SK-N-SH treated with all-trans-retinoic acid at 6 μM for 48 hours (cell line): ENCODE measurements at regions not wholly inside any gene's neighbourhood (a gene's known extent, or its start where the extent isn't known, plus 50 kb on each side); places are given as distances from the start of the nearest gene placed in this dataset.

ENCODE experiments used
- ATAC-seq: fragments of 200-7000 bp; cut with Tn5 transposase; 3 replicates; pipeline ENCODE4 v1.9.1; 2020; ENCODE audit warnings: mild to moderate bottlenecking, moderate library complexity
- ARNTL ChIP-seq: fragments of 450-650 bp; formaldehyde crosslinking; IDR thresholded peaks from 2 replicates; pipeline ENCODE4 v1.5.0; 2020; ENCODE audit warnings: low read depth, mild to moderate bottlenecking, moderate library complexity, borderline replicate concordance
- BACH2 ChIP-seq: fragments of 250-450 bp; sonication (Bioruptor Pico); IDR thresholded peaks from 2 replicates; pipeline ENCODE4 v1.9.0; 2021; ENCODE audit warnings: mild to moderate bottlenecking, borderline replicate concordance
- CSDC2 ChIP-seq: fragments of 250-450 bp; sonication (Bioruptor Pico); IDR thresholded peaks from 2 replicates; pipeline ENCODE4 v1.5.0; 2020; ENCODE audit warnings: mild to moderate bottlenecking, moderate library complexity
- ESRRG ChIP-seq: fragments of 250-450 bp; sonication (Bioruptor Pico); IDR thresholded peaks from 2 replicates; pipeline ENCODE4 v1.6.1; 2021; ENCODE audit warnings: mild to moderate bottlenecking
- GLIS3 ChIP-seq: fragments of 250-450 bp; sonication (Bioruptor Pico); IDR thresholded peaks from 2 replicates; pipeline ENCODE4 v1.5.0; 2020; ENCODE audit warnings: mild to moderate bottlenecking, moderate library complexity
- ISL1 ChIP-seq: fragments of 250-450 bp; sonication (Bioruptor Pico); IDR thresholded peaks from 2 replicates; pipeline ENCODE4 v2.1.2; 2022; ENCODE audit warnings: mild to moderate bottlenecking, moderate library complexity
- OSR1 ChIP-seq: fragments of 250-450 bp; sonication (Bioruptor Pico); IDR thresholded peaks from 2 replicates; pipeline ENCODE4 v1.8.0; 2022; ENCODE audit warnings: moderate library complexity, mild to moderate bottlenecking, inconsistent platforms
- PPARA ChIP-seq: fragments of 250-450 bp; sonication (Bioruptor Pico); IDR thresholded peaks from 2 replicates; pipeline ENCODE4 v1.5.0; 2020; ENCODE audit warnings: mild to moderate bottlenecking, borderline replicate concordance
- RARB ChIP-seq: fragments of 250-450 bp; sonication (Bioruptor Pico); IDR thresholded peaks from 2 replicates; pipeline ENCODE4 v1.8.0; 2021; ENCODE audit warnings: mild to moderate bottlenecking, moderate library complexity
- SNAI2 ChIP-seq: fragments of 250-450 bp; sonication (Bioruptor Pico); IDR thresholded peaks from 2 replicates; pipeline ENCODE4 v1.5.0; 2020; ENCODE audit warnings: mild to moderate bottlenecking, moderate library complexity
- TCF4 ChIP-seq: fragments of 250-450 bp; sonication (Bioruptor Pico); IDR thresholded peaks from 2 replicates; pipeline ENCODE4 v1.8.0; 2021; ENCODE audit warnings: mild to moderate bottlenecking, moderate library complexity, borderline replicate concordance
- TOX ChIP-seq: fragments of 250-450 bp; sonication (Bioruptor Pico); IDR thresholded peaks from 2 replicates; pipeline ENCODE4 v1.8.0; 2021; ENCODE audit warnings: mild to moderate bottlenecking, moderate library complexity, borderline replicate concordance
- ZC3H10 ChIP-seq: fragments of 250-450 bp; sonication (Bioruptor Pico); IDR thresholded peaks from 2 replicates; pipeline ENCODE4 v1.5.1; 2021; ENCODE audit warnings: mild to moderate bottlenecking, moderate library complexity
- ZFP3 ChIP-seq: fragments of 250-450 bp; sonication (Bioruptor Pico); IDR thresholded peaks from 2 replicates; pipeline ENCODE4 v1.5.0; 2020; ENCODE audit warnings: mild to moderate bottlenecking, moderate library complexity
- ZFP30 ChIP-seq: fragments of 450-650 bp; formaldehyde crosslinking; IDR thresholded peaks from 2 replicates; pipeline ENCODE4 v1.5.0; 2022; ENCODE audit warnings: mild to moderate bottlenecking, moderate library complexity
- ZNF565 ChIP-seq: fragments of 450-650 bp; formaldehyde crosslinking; conservative IDR thresholded peaks from 2 replicates; pipeline ENCODE4 v1.5.0; 2020; ENCODE audit warnings: low read depth, mild to moderate bottlenecking, moderate library complexity
- ZNF70 ChIP-seq: fragments of 450-650 bp; formaldehyde crosslinking; IDR thresholded peaks from 2 replicates; pipeline ENCODE4 v1.5.0; 2020; ENCODE audit warnings: mild to moderate bottlenecking, moderate library complexity
- ZNF8 ChIP-seq: fragments of 450-650 bp; formaldehyde crosslinking; IDR thresholded peaks from 2 replicates; pipeline ENCODE4 v1.5.0; 2020; ENCODE audit warnings: mild to moderate bottlenecking, moderate library complexity
- TF ChIP-seq, protein P1 (sequence below): fragments of 250-450 bp; sonication (Bioruptor Pico); IDR thresholded peaks from 2 replicates; pipeline ENCODE4 v1.8.0; 2020; ENCODE audit warnings: mild to moderate bottlenecking, moderate library complexity, borderline replicate concordance
- TF ChIP-seq, protein P2 (sequence below): fragments of 250-450 bp; sonication (Bioruptor Pico); IDR thresholded peaks from 2 replicates; pipeline ENCODE4 v1.8.0; 2021; ENCODE audit warnings: low read depth, mild to moderate bottlenecking, moderate library complexity, borderline replicate concordance
- TF ChIP-seq, protein P3 (sequence below): fragments of 250-450 bp; sonication (Bioruptor Pico); IDR thresholded peaks from 2 replicates; pipeline ENCODE4 v1.5.1; 2021; ENCODE audit warnings: mild to moderate bottlenecking, moderate library complexity
- TF ChIP-seq, protein P4 (sequence below): fragments of 250-450 bp; sonication (Bioruptor Pico); IDR thresholded peaks from 2 replicates; pipeline ENCODE4 v1.5.0; 2020; ENCODE audit warnings: mild to moderate bottlenecking, moderate library complexity

DNA sequence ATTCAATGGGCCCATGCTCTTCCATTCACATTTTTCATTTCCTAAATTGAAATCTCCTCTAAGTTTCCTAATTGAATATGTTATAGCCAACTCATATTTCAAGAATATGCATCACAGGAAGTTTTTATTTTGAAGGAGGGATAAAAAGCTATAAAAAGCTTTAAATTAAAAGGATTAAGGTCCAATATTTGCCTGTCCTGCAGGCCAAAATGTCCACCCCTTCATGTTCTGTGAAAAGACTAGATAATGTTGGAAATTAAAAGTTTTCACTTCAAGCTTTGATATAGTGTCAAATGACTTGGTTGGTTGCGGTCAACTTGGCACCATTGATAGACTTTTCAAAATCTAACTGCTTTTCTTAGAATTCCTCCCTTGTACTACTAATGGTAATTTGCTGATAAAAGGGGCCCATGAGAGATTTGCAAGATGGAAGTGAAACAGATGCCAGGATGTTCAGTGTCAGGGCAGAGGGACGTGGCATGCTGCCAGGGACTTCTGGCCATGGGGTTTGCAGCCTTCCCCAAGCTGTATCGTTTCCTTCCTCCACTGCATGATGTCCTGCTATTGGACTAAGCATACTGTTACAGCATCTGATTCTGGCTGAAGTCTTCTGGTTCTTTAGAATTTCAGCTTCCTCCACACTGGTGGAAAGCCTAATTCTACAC is 547.3 kb upstream of the MIR17HG start:
- peak; percentile 79 for ATAC-seq
- TF ChIP-seq BACH2 (CRISPR knock-in tag), result no peak
- no peak for TF ChIP-seq TOX (CRISPR knock-in tag)
- TF ChIP-seq SNAI2 (CRISPR knock-in tag), result 0 out of 2 replicates have a peak, but pooled peaks have one; percentile 49
- no peak for TF ChIP-seq CSDC2 (CRISPR knock-in tag)
- TF ChIP-seq, protein P1, sequence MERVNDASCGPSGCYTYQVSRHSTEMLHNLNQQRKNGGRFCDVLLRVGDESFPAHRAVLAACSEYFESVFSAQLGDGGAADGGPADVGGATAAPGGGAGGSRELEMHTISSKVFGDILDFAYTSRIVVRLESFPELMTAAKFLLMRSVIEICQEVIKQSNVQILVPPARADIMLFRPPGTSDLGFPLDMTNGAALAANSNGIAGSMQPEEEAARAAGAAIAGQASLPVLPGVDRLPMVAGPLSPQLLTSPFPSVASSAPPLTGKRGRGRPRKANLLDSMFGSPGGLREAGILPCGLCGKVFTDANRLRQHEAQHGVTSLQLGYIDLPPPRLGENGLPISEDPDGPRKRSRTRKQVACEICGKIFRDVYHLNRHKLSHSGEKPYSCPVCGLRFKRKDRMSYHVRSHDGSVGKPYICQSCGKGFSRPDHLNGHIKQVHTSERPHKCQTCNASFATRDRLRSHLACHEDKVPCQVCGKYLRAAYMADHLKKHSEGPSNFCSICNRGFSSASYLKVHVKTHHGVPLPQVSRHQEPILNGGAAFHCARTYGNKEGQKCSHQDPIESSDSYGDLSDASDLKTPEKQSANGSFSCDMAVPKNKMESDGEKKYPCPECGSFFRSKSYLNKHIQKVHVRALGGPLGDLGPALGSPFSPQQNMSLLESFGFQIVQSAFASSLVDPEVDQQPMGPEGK (CRISPR knock-in tag), result no peak
- TF ChIP-seq OSR1 (CRISPR knock-in tag), result no peak
- TF ChIP-seq, protein P2, sequence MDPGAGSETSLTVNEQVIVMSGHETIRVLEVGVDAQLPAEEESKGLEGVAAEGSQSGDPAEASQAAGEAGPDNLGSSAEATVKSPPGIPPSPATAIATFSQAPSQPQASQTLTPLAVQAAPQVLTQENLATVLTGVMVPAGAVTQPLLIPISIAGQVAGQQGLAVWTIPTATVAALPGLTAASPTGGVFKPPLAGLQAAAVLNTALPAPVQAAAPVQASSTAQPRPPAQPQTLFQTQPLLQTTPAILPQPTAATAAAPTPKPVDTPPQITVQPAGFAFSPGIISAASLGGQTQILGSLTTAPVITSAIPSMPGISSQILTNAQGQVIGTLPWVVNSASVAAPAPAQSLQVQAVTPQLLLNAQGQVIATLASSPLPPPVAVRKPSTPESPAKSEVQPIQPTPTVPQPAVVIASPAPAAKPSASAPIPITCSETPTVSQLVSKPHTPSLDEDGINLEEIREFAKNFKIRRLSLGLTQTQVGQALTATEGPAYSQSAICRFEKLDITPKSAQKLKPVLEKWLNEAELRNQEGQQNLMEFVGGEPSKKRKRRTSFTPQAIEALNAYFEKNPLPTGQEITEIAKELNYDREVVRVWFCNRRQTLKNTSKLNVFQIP, result no peak
- no peak for TF ChIP-seq ZNF565
- TF ChIP-seq PPARA (CRISPR knock-in tag), result no peak
- TF ChIP-seq ISL1 (CRISPR knock-in tag), result peak; percentile 89
- peak; percentile 90; the same call in 1 of the 2 replicates for TF ChIP-seq TCF4 (CRISPR knock-in tag)
- no peak for TF ChIP-seq ZFP3 (CRISPR knock-in tag)
- no peak for TF ChIP-seq ESRRG
- TF ChIP-seq ARNTL (CRISPR knock-in tag), result no peak
- TF ChIP-seq GLIS3 (CRISPR knock-in tag), result peak; percentile 77
- TF ChIP-seq, protein P3, sequence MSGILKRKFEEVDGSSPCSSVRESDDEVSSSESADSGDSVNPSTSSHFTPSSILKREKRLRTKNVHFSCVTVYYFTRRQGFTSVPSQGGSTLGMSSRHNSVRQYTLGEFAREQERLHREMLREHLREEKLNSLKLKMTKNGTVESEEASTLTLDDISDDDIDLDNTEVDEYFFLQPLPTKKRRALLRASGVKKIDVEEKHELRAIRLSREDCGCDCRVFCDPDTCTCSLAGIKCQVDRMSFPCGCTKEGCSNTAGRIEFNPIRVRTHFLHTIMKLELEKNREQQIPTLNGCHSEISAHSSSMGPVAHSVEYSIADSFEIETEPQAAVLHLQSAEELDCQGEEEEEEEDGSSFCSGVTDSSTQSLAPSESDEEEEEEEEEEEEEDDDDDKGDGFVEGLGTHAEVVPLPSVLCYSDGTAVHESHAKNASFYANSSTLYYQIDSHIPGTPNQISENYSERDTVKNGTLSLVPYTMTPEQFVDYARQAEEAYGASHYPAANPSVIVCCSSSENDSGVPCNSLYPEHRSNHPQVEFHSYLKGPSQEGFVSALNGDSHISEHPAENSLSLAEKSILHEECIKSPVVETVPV (CRISPR knock-in tag), result no peak
- TF ChIP-seq RARB (CRISPR knock-in tag), result no peak
- TF ChIP-seq ZC3H10 (CRISPR knock-in tag), result no peak
- TF ChIP-seq, protein P4, sequence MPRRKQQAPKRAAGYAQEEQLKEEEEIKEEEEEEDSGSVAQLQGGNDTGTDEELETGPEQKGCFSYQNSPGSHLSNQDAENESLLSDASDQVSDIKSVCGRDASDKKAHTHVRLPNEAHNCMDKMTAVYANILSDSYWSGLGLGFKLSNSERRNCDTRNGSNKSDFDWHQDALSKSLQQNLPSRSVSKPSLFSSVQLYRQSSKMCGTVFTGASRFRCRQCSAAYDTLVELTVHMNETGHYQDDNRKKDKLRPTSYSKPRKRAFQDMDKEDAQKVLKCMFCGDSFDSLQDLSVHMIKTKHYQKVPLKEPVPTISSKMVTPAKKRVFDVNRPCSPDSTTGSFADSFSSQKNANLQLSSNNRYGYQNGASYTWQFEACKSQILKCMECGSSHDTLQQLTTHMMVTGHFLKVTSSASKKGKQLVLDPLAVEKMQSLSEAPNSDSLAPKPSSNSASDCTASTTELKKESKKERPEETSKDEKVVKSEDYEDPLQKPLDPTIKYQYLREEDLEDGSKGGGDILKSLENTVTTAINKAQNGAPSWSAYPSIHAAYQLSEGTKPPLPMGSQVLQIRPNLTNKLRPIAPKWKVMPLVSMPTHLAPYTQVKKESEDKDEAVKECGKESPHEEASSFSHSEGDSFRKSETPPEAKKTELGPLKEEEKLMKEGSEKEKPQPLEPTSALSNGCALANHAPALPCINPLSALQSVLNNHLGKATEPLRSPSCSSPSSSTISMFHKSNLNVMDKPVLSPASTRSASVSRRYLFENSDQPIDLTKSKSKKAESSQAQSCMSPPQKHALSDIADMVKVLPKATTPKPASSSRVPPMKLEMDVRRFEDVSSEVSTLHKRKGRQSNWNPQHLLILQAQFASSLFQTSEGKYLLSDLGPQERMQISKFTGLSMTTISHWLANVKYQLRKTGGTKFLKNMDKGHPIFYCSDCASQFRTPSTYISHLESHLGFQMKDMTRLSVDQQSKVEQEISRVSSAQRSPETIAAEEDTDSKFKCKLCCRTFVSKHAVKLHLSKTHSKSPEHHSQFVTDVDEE (CRISPR knock-in tag), result peak; percentile 91
- no peak for TF ChIP-seq ZNF70 (CRISPR knock-in tag)
- TF ChIP-seq, all 23 proteins: peak for 5

DNA sequence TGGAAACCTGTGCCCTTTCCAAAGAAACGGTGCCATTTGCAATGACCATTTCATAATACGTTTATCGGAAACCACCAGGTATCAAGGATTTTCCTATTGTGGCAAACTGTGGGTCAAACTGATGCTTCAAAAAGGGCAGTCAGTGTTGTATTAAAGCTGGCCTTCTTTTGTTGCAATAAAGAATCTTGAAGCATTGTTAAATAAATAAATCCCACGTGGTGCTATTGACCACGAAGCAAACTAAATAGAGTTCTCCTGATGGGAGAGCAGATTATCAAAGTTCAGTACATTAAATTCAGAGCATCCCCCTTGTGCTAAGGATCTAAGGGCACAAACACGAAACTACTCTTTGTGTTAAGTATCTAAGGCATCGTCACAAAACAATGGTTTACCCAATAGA is 545.9 kb upstream of the MIR17HG start:
- TF ChIP-seq TCF4 (CRISPR knock-in tag) (no peak), OSR1 (CRISPR knock-in tag) (no peak), CSDC2 (CRISPR knock-in tag) (no peak), ESRRG (no peak), ARNTL (CRISPR knock-in tag) (no peak), ZFP30 (CRISPR knock-in tag) (no peak), ISL1 (CRISPR knock-in tag) (no peak), ZFP3 (CRISPR knock-in tag) (no peak), ZNF70 (CRISPR knock-in tag) (no peak), ZNF8 (CRISPR knock-in tag) (no peak), GLIS3 (CRISPR knock-in tag) (no peak)
- TF ChIP-seq, protein P3 (CRISPR knock-in tag), result no peak
- TF ChIP-seq, protein P1 (CRISPR knock-in tag), result no peak
- TF ChIP-seq, protein P2, result no peak
- ATAC-seq, result no peak
